Esophagus muscularis mucosa (tissue), 4 donors: ENCODE measurements at regions not wholly inside any gene's neighbourhood (a gene's known extent, or its start where the extent isn't known, plus 50 kb on each side); places are given as distances from the start of the nearest gene placed in this dataset.

Source experiments
- DNase-seq: peaks from one replicate; pipeline ENCODE4 v3.0.0-alpha.2; 2017; ENCODE audit errors: extremely low spot score
- H3K27ac ChIP-seq, 4 donors: fragments of 200-600 bp; sonication (generic); replicated peaks in 1 of 4; 1 replicate in 3 of 4; 2 replicates in 1 of 4; pipeline ENCODE4 v1.5.1; 2016 to 2019; ENCODE audit warnings: mild to moderate bottlenecking in 1 of 4
- H3K27me3 ChIP-seq, 4 donors: fragments of 200-600 bp; sonication (generic); one replicate each; pipeline versions ENCODE4 v1.5.1 to v1.6.0; 2016 to 2019
- H3K36me3 ChIP-seq, 4 donors: fragments of 200-600 bp; sonication (generic); one replicate each; pipeline ENCODE4 v1.5.1; 2016 to 2019
- H3K4me1 ChIP-seq, 4 donors: fragments of 200-600 bp; sonication (generic); one replicate each; pipeline ENCODE4 v1.5.1; 2016 to 2019
- H3K4me3 ChIP-seq, 4 donors: fragments of 200-600 bp; sonication (generic); 1 replicate in 2 of 4; 2 replicates in 2 of 4; pipeline ENCODE4 v1.5.1; 2016 to 2019; ENCODE audit warnings: mild to moderate bottlenecking in 4 of 4, moderate library complexity in 1 of 4
- H3K9me3 ChIP-seq, 4 donors: fragments of 200-600 bp; sonication (generic); 1 replicate in 3 of 4; 2 replicates in 1 of 4; pipeline ENCODE4 v1.5.1; 2016 to 2019
- CTCF ChIP-seq, 3 experiments: fragments of 200-600 bp in 2 of 3; fragments of 450-650 bp in 1 of 3; sonication (generic) in 2 of 3; IDR thresholded peaks; one replicate each; pipeline ENCODE4 v1.5.1; 2017 to 2019; ENCODE audit warnings: antibody characterized with exemption in 3 of 3, mild to moderate bottlenecking in 2 of 3, moderate library complexity in 1 of 3
- EP300 ChIP-seq: sonication (generic); formaldehyde crosslinking; IDR thresholded peaks from one replicate; pipeline ENCODE4 v1.6.1; 2017; ENCODE audit warnings: antibody characterized with exemption
- POLR2A ChIP-seq: fragments of 450-650 bp; IDR thresholded peaks from one replicate; pipeline ENCODE4 v1.6.1; 2017; ENCODE audit warnings: antibody characterized with exemption, moderate library complexity, mild to moderate bottlenecking, low read depth
- POLR2AphosphoS5 ChIP-seq, 2 donors: sonication (generic); formaldehyde crosslinking; IDR thresholded peaks; one replicate each; pipeline ENCODE4 v1.6.1; 2017; ENCODE audit warnings: antibody characterized with exemption in 2 of 2
- WGBS: methylation state at CpG from one replicate; pipeline ENCODE4 v1.1.5; 2018; 5-methylcytosine and 5-hydroxymethylcytosine counted together
- intact Hi-C: fragments of 100-400 bp; cut with DNase I; formaldehyde crosslinking; loops from one replicate; pipeline ENCODE4 v1.15.1; 2023

- peaks cover 0 to 3% (median 0%) of the 10 kb centered on the region in 4 donors for H3K4me1 ChIP-seq
- no peak for TF ChIP-seq CTCF (IDR thresholded peaks at IDR 0.05)
- no peak for TF ChIP-seq POLR2A
- no peak for TF ChIP-seq POLR2AphosphoS5 (IDR thresholded peaks at IDR 0.05)
- TF ChIP-seq EP300 = no peak
- DNase-seq = no peak
- H3K27me3 ChIP-seq = no peaks in the 10 kb centered on the region
- 67% methylated on average over 10 of the region's 10 CpGs for WGBS
- no peaks in the 10 kb centered on the region for H3K9me3 ChIP-seq
- no peak overlapping the region for H3K4me3 ChIP-seq
- intact Hi-C loops = no loop called here
- H3K27ac ChIP-seq = no peak overlapping the region
- no peaks in the 10 kb centered on the region for H3K36me3 ChIP-seq
Measured at GRCh38 chr13:22086597-22087330, 415.9 kb downstream of the FGF9 start.

GRCh38 chr13:22090106-22090505 is 419.2 kb downstream of the FGF9 start:
- TF ChIP-seq POLR2AphosphoS5 (IDR thresholded peaks at IDR 0.05) = no peak
- no peak for TF ChIP-seq POLR2A
- TF ChIP-seq EP300 = no peak
- no peak for TF ChIP-seq CTCF (IDR thresholded peaks at IDR 0.05)
- intact Hi-C loops = no loop called here
- Histone ChIP-seq H3K36me3 (no peaks in the 10 kb centered on the region), H3K27me3 (no peaks in the 10 kb centered on the region), H3K9me3 (no peaks in the 10 kb centered on the region), H3K4me3 (no peak overlapping the region), H3K27ac (no peak overlapping the region), H3K4me1 (peaks cover 0 to 5% (median 0%) of the 10 kb centered on the region in 4 donors)
- WGBS = 86% methylated on average over 4 of the region's 4 CpGs
- DNase-seq = no peak

GRCh38 chr13:22091222-22091970 is 420.5 kb downstream of the FGF9 start:
- no peak for DNase-seq
- 41% methylated on average over 10 of the region's 10 CpGs for WGBS
- Histone ChIP-seq H3K9me3 (peaks cover 0 to 5% (median 0%) of the 10 kb centered on the region in 4 donors), H3K4me3 (no peak overlapping the region), H3K27ac (peak overlapping the region in 2 of 4 donors; percentile 2 to 40), H3K27me3 (no peaks in the 10 kb centered on the region), H3K36me3 (no peaks in the 10 kb centered on the region), H3K4me1 (peaks cover 0 to 5% (median 0%) of the 10 kb centered on the region in 4 donors)
- TF ChIP-seq POLR2A (no peak), POLR2AphosphoS5 (IDR thresholded peaks at IDR 0.05) (peak in 1 of 2 donors; percentile 10), CTCF (IDR thresholded peaks at IDR 0.05) (no peak), EP300 (no peak)
- intact Hi-C loops = no loop called here

GRCh38 chr13:22091971-22092300 is 421.1 kb downstream of the FGF9 start:
- 67% methylated on average over 6 of the region's 6 CpGs for WGBS

More at GRCh38 chr13:22091971-22092300, 421.1 kb downstream of the FGF9 start:
- H3K36me3 ChIP-seq = no peaks in the 10 kb centered on the region
- peak overlapping the region in 1 of 4 donors; percentile 27 for H3K27ac ChIP-seq
- intact Hi-C loops = no loop called here
- no peak overlapping the region for H3K4me3 ChIP-seq
- no peak for DNase-seq
- peaks cover 0 to 5% (median 0%) of the 10 kb centered on the region in 4 donors for H3K9me3 ChIP-seq
- H3K27me3 ChIP-seq = no peaks in the 10 kb centered on the region
- TF ChIP-seq POLR2A = no peak
- no peak for TF ChIP-seq CTCF (IDR thresholded peaks at IDR 0.05)
- no peak for TF ChIP-seq EP300
- no peak for TF ChIP-seq POLR2AphosphoS5 (IDR thresholded peaks at IDR 0.05)
- H3K4me1 ChIP-seq = peaks cover 0 to 5% (median 0%) of the 10 kb centered on the region in 4 donors
